BE2C (cell line): ENCODE measurements at regions not wholly inside any gene's neighbourhood (a gene's known extent, or its start where the extent isn't known, plus 50 kb on each side); places are given as distances from the start of the nearest gene placed in this dataset.

Source experiments
- DNase-seq: peaks from one replicate; pipeline ENCODE4 v3.0.0-alpha.2; 2020
- H3K27me3 ChIP-seq: fragments of 250-450 bp; sonication (Bioruptor Pico); 2 replicates; pipeline ENCODE4 v1.5.1; 2020; ENCODE audit warnings: mild to moderate bottlenecking
- H3K36me3 ChIP-seq: fragments of 250-450 bp; sonication (Bioruptor Pico); 2 replicates; pipeline ENCODE4 v1.5.1; 2020; ENCODE audit warnings: mild to moderate bottlenecking
- H3K4me1 ChIP-seq: fragments of 250-450 bp; sonication (Bioruptor Pico); 2 replicates; pipeline ENCODE4 v1.5.1; 2020
- H3K4me3 ChIP-seq: 2 replicates; pipeline ENCODE4 v1.5.1; 2011; ENCODE audit warnings: low read depth, low read length
- H3K9me3 ChIP-seq: fragments of 250-450 bp; sonication (Bioruptor Pico); 2 replicates; pipeline ENCODE4 v1.5.1; 2020
- CTCF ChIP-seq: IDR thresholded peaks from 2 replicates; pipeline ENCODE4 v1.5.1; 2012; ENCODE audit warnings: mild to moderate bottlenecking, low read depth, low read length

GRCh38 chr9:126228781-126229444, 97.7 kb upstream of the MVB12B start:
- Histone ChIP-seq H3K4me1 (no peaks in the 10 kb centered on the region), H3K9me3 (no peaks in the 10 kb centered on the region), H3K4me3 (no peak overlapping the region), H3K27me3 (no peaks in the 10 kb centered on the region), H3K36me3 (no peaks in the 10 kb centered on the region)
- TF ChIP-seq CTCF = peak; percentile 98
- peak; percentile 83 for DNase-seq

- Histone ChIP-seq H3K36me3 (no peaks in the 10 kb centered on the region), H3K27me3 (no peaks in the 10 kb centered on the region), H3K4me1 (no peaks in the 10 kb centered on the region), H3K4me3 (no peak overlapping the region), H3K9me3 (no peaks in the 10 kb centered on the region)
- DNase-seq = no peak
- TF ChIP-seq CTCF = no peak
Observed at GRCh38 chr9:126229501-126229900, 97.1 kb upstream of the MVB12B start.

GRCh38 chr9:126230692-126231091, 95.9 kb upstream of the MVB12B start:
- H3K4me1 ChIP-seq = no peaks in the 10 kb centered on the region
- H3K36me3 ChIP-seq = no peaks in the 10 kb centered on the region
- no peaks in the 10 kb centered on the region for H3K9me3 ChIP-seq
- TF ChIP-seq CTCF = no peak
- H3K4me3 ChIP-seq = no peak overlapping the region
- no peaks in the 10 kb centered on the region for H3K27me3 ChIP-seq
- DNase-seq = no peak

- Histone ChIP-seq H3K36me3 (no peaks in the 10 kb centered on the region), H3K4me1 (no peaks in the 10 kb centered on the region), H3K4me3 (no peak overlapping the region), H3K27me3 (no peaks in the 10 kb centered on the region), H3K9me3 (no peaks in the 10 kb centered on the region)
- no peak for TF ChIP-seq CTCF
- no peak for DNase-seq
Observed at GRCh38 chr9:126232461-126232860, 94.2 kb upstream of the MVB12B start.

GRCh38 chr9:126233175-126233574, 93.5 kb upstream of the MVB12B start:
- Histone ChIP-seq H3K36me3 (no peaks in the 10 kb centered on the region), H3K9me3 (no peaks in the 10 kb centered on the region), H3K27me3 (no peaks in the 10 kb centered on the region), H3K4me3 (no peak overlapping the region), H3K4me1 (no peaks in the 10 kb centered on the region)
- TF ChIP-seq CTCF = no peak
- DNase-seq = no peak

- no peaks in the 10 kb centered on the region for H3K4me1 ChIP-seq
- no peak for TF ChIP-seq CTCF
- H3K9me3 ChIP-seq = no peaks in the 10 kb centered on the region
- H3K4me3 ChIP-seq = no peak overlapping the region
- no peaks in the 10 kb centered on the region for H3K27me3 ChIP-seq
- no peaks in the 10 kb centered on the region for H3K36me3 ChIP-seq
- DNase-seq = no peak
Observed at GRCh38 chr9:126233913-126234525, 92.6 kb upstream of the MVB12B start.
